Activated CD8-positive, alpha-beta T cell treated with anti-CD3 and anti-CD28 coated beads, Interleukin-2, amount 10 ng/mL, durations not matched to agents 7 days and 5 days (primary cell): ENCODE measurements at regions not wholly inside any gene's neighbourhood (a gene's known extent, or its start where the extent isn't known, plus 50 kb on each side); places are given as distances from the start of the nearest gene placed in this dataset.

ENCODE experiments used
- ATAC-seq: fragments of 150-1000 bp; cut with Tn5 transposase; one replicate; pipeline ENCODE4 v1.10.0; 2021; ENCODE audit warnings: moderate library complexity
- CTCF ChIA-PET: fragments of 350-600 bp; sonication (Branson Sonifier 250); formaldehyde crosslinking; loops from one replicate; lab custom pipeline; 2021; ENCODE audit warnings: antibody characterized with exemption; lab: Charles Lee
- POLR2A ChIA-PET: fragments of 350-600 bp; sonication (Branson Sonifier 250); formaldehyde crosslinking; loops from one replicate; lab custom pipeline; 2021; ENCODE audit warnings: antibody characterized with exemption; lab: Charles Lee
- DNase-seq: peaks from one replicate; pipeline ENCODE4 v3.0.0-alpha.2; 2020
- H3K27ac Mint-ChIP-seq: one replicate; pipeline ENCODE4 v1.8.0; 2021; ENCODE audit warnings: mild to moderate bottlenecking, mixed read lengths
- H3K27me3 Mint-ChIP-seq: one replicate; pipeline ENCODE4 v1.8.0; 2021; ENCODE audit warnings: low read depth, mixed read lengths
- H3K36me3 Mint-ChIP-seq: one replicate; pipeline ENCODE4 v1.8.0; 2021; ENCODE audit warnings: low read depth, mixed read lengths
- H3K4me1 Mint-ChIP-seq: one replicate; pipeline ENCODE4 v1.8.0; 2021; ENCODE audit warnings: low read depth, mixed read lengths
- H3K4me3 Mint-ChIP-seq: one replicate; pipeline ENCODE4 v1.8.0; 2021; ENCODE audit warnings: mild to moderate bottlenecking, mixed read lengths
- H3K9me3 Mint-ChIP-seq: one replicate; pipeline ENCODE4 v1.8.0; 2022; ENCODE audit warnings: mixed read lengths; ENCODE audit not compliant: insufficient read depth

- H3K9me3 Mint-ChIP-seq = no peaks in the 10 kb centered on the region
- H3K27me3 Mint-ChIP-seq = no peaks in the 10 kb centered on the region
- DNase-seq = no peak
- POLR2A ChIA-PET = no interaction called here
- no peak overlapping the region for H3K27ac Mint-ChIP-seq
- ATAC-seq = no peak
- CTCF ChIA-PET = no interaction called here
- H3K36me3 Mint-ChIP-seq = no peaks in the 10 kb centered on the region
- no peaks in the 10 kb centered on the region for H3K4me1 Mint-ChIP-seq
- H3K4me3 Mint-ChIP-seq = no peak overlapping the region
Observed at GRCh38 chr10:61543831-61544230, 90.7 kb upstream of the TMEM26 start.

- no peaks in the 10 kb centered on the region for H3K4me1 Mint-ChIP-seq
- H3K9me3 Mint-ChIP-seq = no peaks in the 10 kb centered on the region
- ChIA-PET POLR2A (no interaction called here), CTCF (no interaction called here)
- no peak for DNase-seq
- no peak for ATAC-seq
- H3K36me3 Mint-ChIP-seq = no peaks in the 10 kb centered on the region
- no peak overlapping the region for H3K27ac Mint-ChIP-seq
- no peak overlapping the region for H3K4me3 Mint-ChIP-seq
- no peaks in the 10 kb centered on the region for H3K27me3 Mint-ChIP-seq
Observed at GRCh38 chr10:61542596-61542995, 89.4 kb upstream of the TMEM26 start.

- Mint-ChIP-seq H3K9me3 (no peaks in the 10 kb centered on the region), H3K4me3 (no peak overlapping the region), H3K27me3 (no peaks in the 10 kb centered on the region), H3K27ac (no peak overlapping the region), H3K4me1 (no peaks in the 10 kb centered on the region), H3K36me3 (no peaks in the 10 kb centered on the region)
- ChIA-PET POLR2A (no interaction called here), CTCF (no interaction called here)
- DNase-seq (no peak), ATAC-seq (no peak)
Observed at GRCh38 chr10:61541960-61542359, 88.8 kb upstream of the TMEM26 start.

- no peak for ATAC-seq
- POLR2A ChIA-PET = no interaction called here
- Mint-ChIP-seq H3K36me3 (no peaks in the 10 kb centered on the region), H3K27me3 (no peaks in the 10 kb centered on the region), H3K9me3 (no peaks in the 10 kb centered on the region), H3K4me3 (no peak overlapping the region), H3K27ac (no peak overlapping the region), H3K4me1 (no peaks in the 10 kb centered on the region)
- DNase-seq = no peak
- CTCF ChIA-PET = no interaction called here
Observed at GRCh38 chr10:61539876-61540275, 86.7 kb upstream of the TMEM26 start.

- ATAC-seq (no peak), DNase-seq (no peak)
- no peak overlapping the region for H3K27ac Mint-ChIP-seq
- no peak overlapping the region for H3K4me3 Mint-ChIP-seq
- CTCF ChIA-PET = no interaction called here
- H3K36me3 Mint-ChIP-seq = no peaks in the 10 kb centered on the region
- no peaks in the 10 kb centered on the region for H3K27me3 Mint-ChIP-seq
- H3K9me3 Mint-ChIP-seq = no peaks in the 10 kb centered on the region
- POLR2A ChIA-PET = no interaction called here
- no peaks in the 10 kb centered on the region for H3K4me1 Mint-ChIP-seq
Observed at GRCh38 chr10:61529208-61529607, 76.0 kb upstream of the TMEM26 start.

- CTCF ChIA-PET = no interaction called here
- Mint-ChIP-seq H3K36me3 (no peaks in the 10 kb centered on the region), H3K4me1 (no peaks in the 10 kb centered on the region), H3K4me3 (no peak overlapping the region), H3K27ac (no peak overlapping the region), H3K27me3 (no peaks in the 10 kb centered on the region), H3K9me3 (no peaks in the 10 kb centered on the region)
- POLR2A ChIA-PET = no interaction called here
- DNase-seq (no peak), ATAC-seq (no peak)
Observed at GRCh38 chr10:61503051-61503450, 49.9 kb upstream of the TMEM26 start.
